ENCODE measurements at regions not wholly inside any gene's neighbourhood (a gene's known extent, or its start where the extent isn't known, plus 50 kb on each side); places are given as distances from the start of the nearest gene placed in this dataset.
"Not testable (repeated sequence)": the region's sequence is repeated elsewhere in the genome, so short reads cannot be mapped to it uniquely, and the experiment has no call there.

DNA sequence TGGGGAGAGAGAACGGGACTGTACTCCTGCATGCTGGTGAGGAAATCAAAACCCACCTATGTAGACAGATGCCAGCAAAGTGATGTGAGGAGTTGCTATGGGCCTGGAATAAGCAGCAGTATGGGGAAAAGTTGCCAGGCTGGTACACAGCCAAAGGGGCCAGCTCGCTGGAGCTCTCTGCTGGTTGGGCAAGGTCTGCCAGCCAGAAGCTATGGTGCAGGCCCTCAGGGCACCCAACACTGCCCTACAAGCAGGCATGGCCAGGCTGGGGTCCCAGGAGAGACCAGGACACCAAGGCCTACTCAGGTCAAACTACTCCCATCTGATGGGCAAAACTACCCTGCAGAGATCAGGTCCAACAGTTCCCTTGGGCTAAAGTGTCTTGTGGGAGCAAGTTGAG lies 916.6 kb downstream of the IPMK start:
- no peak overlapping the region for H3K4me3 Mint-ChIP-seq
- no peaks in the 10 kb centered on the region for H3K27me3 Mint-ChIP-seq (ENCODE audit: insufficient read depth)
- DNase-seq (ENCODE audit: low spot score), result no peak
- no peaks in the 10 kb centered on the region for H3K4me1 Mint-ChIP-seq (ENCODE audit: low read depth)
- H3K27ac Mint-ChIP-seq, result no peak overlapping the region
- peaks cover 3% of the 10 kb centered on the region for H3K9me3 Mint-ChIP-seq
- intact Hi-C loops (cut with micrococcal nuclease), result no loop called here
- no peaks in the 10 kb centered on the region for H3K36me3 Mint-ChIP-seq (ENCODE audit: low read depth)

GRCh38 chr10:57341294-57341693 lies 926.4 kb downstream of the IPMK start:
- H3K27ac Mint-ChIP-seq, result no peak overlapping the region
- intact Hi-C loops (cut with micrococcal nuclease), result no loop called here

GRCh38 chr10:57338823-57339558 lies 928.7 kb downstream of the IPMK start:
- Mint-ChIP-seq H3K9me3 (no peaks in the 10 kb centered on the region), H3K4me3 (no peak overlapping the region), H3K27me3 (ENCODE audit: insufficient read depth) (no peaks in the 10 kb centered on the region), H3K36me3 (ENCODE audit: low read depth) (no peaks in the 10 kb centered on the region), H3K4me1 (ENCODE audit: low read depth) (no peaks in the 10 kb centered on the region), H3K27ac (no peak overlapping the region)
- intact Hi-C loops (cut with micrococcal nuclease), result no loop called here
- no peak for DNase-seq (ENCODE audit: low spot score)

More at GRCh38 chr10:57341294-57341693, 926.4 kb downstream of the IPMK start:
- Mint-ChIP-seq H3K27me3 (ENCODE audit: insufficient read depth) (no peaks in the 10 kb centered on the region), H3K4me1 (ENCODE audit: low read depth) (no peaks in the 10 kb centered on the region), H3K36me3 (ENCODE audit: low read depth) (no peaks in the 10 kb centered on the region), H3K9me3 (peaks cover 5% of the 10 kb centered on the region), H3K4me3 (no peak overlapping the region)
- no peak for DNase-seq (ENCODE audit: low spot score)

DNA sequence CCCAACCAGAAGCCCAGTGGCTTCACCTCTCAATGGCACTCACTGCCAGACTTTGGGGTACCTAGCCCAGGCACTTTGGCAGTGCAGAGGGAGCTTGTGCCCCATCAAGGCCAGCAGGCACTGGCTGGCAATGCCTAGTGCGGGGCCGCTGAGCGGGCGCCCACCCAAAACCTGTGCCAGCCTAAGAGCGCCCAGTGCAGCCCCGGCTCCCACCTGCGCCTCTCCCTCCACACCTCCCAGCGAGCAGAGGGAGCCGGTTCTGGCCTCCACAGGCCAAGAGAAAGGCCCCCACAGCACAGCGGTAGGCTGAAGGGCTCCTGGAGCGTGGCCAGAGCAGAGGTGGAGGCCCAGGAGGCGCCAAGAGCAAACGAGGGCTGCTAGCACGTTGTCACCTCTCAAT lies 930.8 kb downstream of the IPMK start:
- intact Hi-C loops (cut with micrococcal nuclease), result no loop called here
- no peaks in the 10 kb centered on the region for H3K36me3 Mint-ChIP-seq (ENCODE audit: low read depth)
- no peak overlapping the region for H3K27ac Mint-ChIP-seq
- H3K9me3 Mint-ChIP-seq, result no peaks in the 10 kb centered on the region
- no peaks in the 10 kb centered on the region for H3K27me3 Mint-ChIP-seq (ENCODE audit: insufficient read depth)
- DNase-seq (ENCODE audit: low spot score), result no peak
- H3K4me1 Mint-ChIP-seq (ENCODE audit: low read depth), result no peaks in the 10 kb centered on the region
- no peak overlapping the region for H3K4me3 Mint-ChIP-seq

DNA sequence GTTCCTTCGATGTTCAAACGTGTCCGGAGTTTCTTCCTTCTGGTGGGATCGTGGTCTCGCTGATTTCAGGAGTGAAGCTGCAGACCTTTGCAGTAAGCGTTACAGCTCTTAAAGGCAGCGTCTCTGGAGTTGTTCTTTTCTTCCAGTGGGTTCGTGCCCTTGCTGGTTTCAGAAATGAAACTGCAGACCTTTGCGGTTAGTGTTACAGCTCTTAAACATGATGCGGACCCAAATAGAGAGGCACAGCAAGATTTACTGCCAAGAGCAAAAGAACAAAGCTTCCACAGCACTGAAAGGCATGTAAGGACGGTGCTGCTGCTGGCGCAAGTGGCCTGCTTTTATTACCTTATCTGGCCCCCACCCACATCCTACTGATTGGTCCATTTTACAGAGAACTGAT lies 931.4 kb downstream of the IPMK start:
- Mint-ChIP-seq H3K36me3 (ENCODE audit: low read depth) (no peaks in the 10 kb centered on the region), H3K27ac (no peak overlapping the region), H3K4me1 (ENCODE audit: low read depth) (no peaks in the 10 kb centered on the region), H3K4me3 (no peak overlapping the region), H3K27me3 (ENCODE audit: insufficient read depth) (no peaks in the 10 kb centered on the region), H3K9me3 (no peaks in the 10 kb centered on the region)
- DNase-seq (ENCODE audit: low spot score), result no peak
- intact Hi-C loops (cut with micrococcal nuclease), result no loop called here

- Mint-ChIP-seq H3K4me1 (ENCODE audit: low read depth) (no peaks in the 10 kb centered on the region), H3K27ac (no peak overlapping the region), H3K4me3 (no peak overlapping the region), H3K27me3 (ENCODE audit: insufficient read depth) (no peaks in the 10 kb centered on the region), H3K9me3 (no peaks in the 10 kb centered on the region), H3K36me3 (ENCODE audit: low read depth) (no peaks in the 10 kb centered on the region)
- no peak for DNase-seq (ENCODE audit: low spot score)
- intact Hi-C loops (cut with micrococcal nuclease), result no loop called here
Measured at GRCh38 chr10:57334523-57334922, 933.2 kb downstream of the IPMK start.

DNA sequence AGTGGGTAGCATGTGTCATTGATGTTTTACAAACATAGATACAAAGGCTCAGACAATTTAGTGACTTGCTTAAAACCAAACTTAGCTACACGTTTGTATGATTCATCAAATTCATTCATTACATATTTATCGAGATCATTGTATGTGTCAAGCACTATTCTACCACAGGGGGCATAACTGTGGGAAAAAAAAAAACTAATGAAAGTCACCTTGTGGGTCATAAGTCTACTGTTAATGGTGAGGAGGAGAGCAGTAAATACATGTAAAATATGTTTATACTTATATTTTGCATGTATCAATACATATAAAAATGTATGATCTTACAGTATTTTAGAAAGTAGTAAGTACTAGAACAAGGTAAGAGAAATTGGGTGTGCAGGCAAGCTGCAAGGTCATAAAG lies 933.8 kb downstream of the IPMK start:
- Mint-ChIP-seq H3K4me1 (ENCODE audit: low read depth) (no peaks in the 10 kb centered on the region), H3K9me3 (no peaks in the 10 kb centered on the region), H3K4me3 (no peak overlapping the region), H3K27me3 (ENCODE audit: insufficient read depth) (no peaks in the 10 kb centered on the region), H3K27ac (no peak overlapping the region), H3K36me3 (ENCODE audit: low read depth) (no peaks in the 10 kb centered on the region)
- intact Hi-C loops (cut with micrococcal nuclease), result no loop called here
- DNase-seq (ENCODE audit: low spot score), result no peak

- H3K4me1 Mint-ChIP-seq (ENCODE audit: low read depth); H3K4me3 Mint-ChIP-seq; intact Hi-C loops (cut with micrococcal nuclease); H3K9me3 Mint-ChIP-seq; H3K27me3 Mint-ChIP-seq (ENCODE audit: insufficient read depth); DNase-seq (ENCODE audit: low spot score); H3K27ac Mint-ChIP-seq; H3K36me3 Mint-ChIP-seq (ENCODE audit: low read depth): not testable (repeated sequence)
Measured at GRCh38 chr10:57321400-57321854, 946.3 kb downstream of the IPMK start.

- Mint-ChIP-seq H3K27ac (no peak overlapping the region), H3K4me1 (ENCODE audit: low read depth) (no peaks in the 10 kb centered on the region), H3K4me3 (no peak overlapping the region), H3K9me3 (no peaks in the 10 kb centered on the region), H3K36me3 (ENCODE audit: low read depth) (no peaks in the 10 kb centered on the region), H3K27me3 (ENCODE audit: insufficient read depth) (no peaks in the 10 kb centered on the region)
- no peak for DNase-seq (ENCODE audit: low spot score)
- intact Hi-C loops (cut with micrococcal nuclease), result no loop called here
Measured at GRCh38 chr10:57320416-57320815, 947.3 kb downstream of the IPMK start.

DNA sequence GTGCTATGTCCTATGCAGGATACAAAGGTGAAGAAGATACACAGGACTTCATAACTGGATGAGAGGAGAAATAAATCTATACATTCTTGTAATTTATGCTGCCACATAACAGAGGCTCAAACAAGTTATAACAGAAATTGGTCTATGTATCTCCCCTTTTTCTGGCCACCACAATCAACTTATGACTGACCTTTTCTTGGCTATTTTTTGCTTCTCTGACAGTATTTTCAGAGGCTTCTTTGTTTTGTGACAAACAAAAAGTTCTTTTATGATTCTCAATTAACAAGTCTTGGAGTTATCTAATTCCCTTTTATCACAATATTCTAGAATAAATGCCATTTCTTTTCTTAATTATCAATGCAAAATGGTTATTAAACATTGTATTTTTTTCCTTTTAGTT lies 953.0 kb upstream of the ZWINT start:
- intact Hi-C loops (cut with micrococcal nuclease), result no loop called here

DNA sequence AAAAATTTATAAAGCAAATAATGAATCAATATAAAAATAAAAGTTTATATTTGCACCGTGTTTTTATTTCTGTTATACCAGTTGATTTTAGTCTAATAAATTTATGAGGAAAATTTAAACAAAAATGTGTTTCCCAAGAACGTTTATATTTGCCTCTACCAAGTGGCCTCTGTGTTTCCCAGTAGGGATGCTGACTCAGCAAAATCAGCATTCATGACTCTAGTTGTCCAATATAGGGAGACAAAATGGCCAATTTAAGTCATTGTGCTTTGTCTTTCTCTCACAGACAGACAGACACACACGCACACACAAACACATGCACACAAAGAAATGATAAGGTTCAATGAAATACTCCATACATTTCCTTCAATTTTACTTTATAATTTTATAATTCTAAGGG lies 942.5 kb upstream of the ZWINT start:
- H3K4me1 Mint-ChIP-seq (ENCODE audit: low read depth), result no peaks in the 10 kb centered on the region
- H3K9me3 Mint-ChIP-seq, result no peaks in the 10 kb centered on the region
- DNase-seq (ENCODE audit: low spot score), result no peak
- no peaks in the 10 kb centered on the region for H3K36me3 Mint-ChIP-seq (ENCODE audit: low read depth)
- intact Hi-C loops (cut with micrococcal nuclease), result no loop called here
- H3K27ac Mint-ChIP-seq, result no peak overlapping the region
- no peaks in the 10 kb centered on the region for H3K27me3 Mint-ChIP-seq (ENCODE audit: insufficient read depth)
- no peak overlapping the region for H3K4me3 Mint-ChIP-seq

More for the DNA sequence above, 953.0 kb upstream of the ZWINT start:
- Mint-ChIP-seq H3K27ac (no peak overlapping the region), H3K9me3 (no peaks in the 10 kb centered on the region), H3K27me3 (ENCODE audit: insufficient read depth) (no peaks in the 10 kb centered on the region), H3K4me1 (ENCODE audit: low read depth) (no peaks in the 10 kb centered on the region), H3K4me3 (no peak overlapping the region), H3K36me3 (ENCODE audit: low read depth) (no peaks in the 10 kb centered on the region)
- DNase-seq (ENCODE audit: low spot score), result no peak

DNA sequence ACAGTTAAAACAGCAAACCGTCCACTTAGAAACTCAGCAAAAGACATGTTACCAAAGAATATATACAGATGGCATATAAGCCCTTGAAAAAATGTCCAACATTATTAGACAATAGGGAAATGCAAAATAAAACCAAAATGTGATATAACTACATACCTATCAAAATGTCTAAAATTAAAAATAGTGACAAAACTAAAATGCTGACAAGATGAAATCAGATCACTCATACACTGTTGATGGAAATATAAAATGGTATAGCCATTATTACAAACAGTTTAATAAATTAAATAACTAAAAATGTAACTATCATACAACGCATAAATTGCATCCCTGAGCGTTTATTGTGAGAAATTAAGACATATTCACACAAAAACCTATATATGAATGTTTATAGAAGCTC lies 939.7 kb upstream of the ZWINT start:
- Mint-ChIP-seq H3K36me3 (ENCODE audit: low read depth) (no peaks in the 10 kb centered on the region), H3K27ac (no peak overlapping the region)
- intact Hi-C loops (cut with micrococcal nuclease), result no loop called here

GRCh38 chr10:57294698-57295097 lies 933.6 kb upstream of the ZWINT start:
- Mint-ChIP-seq H3K9me3 (no peaks in the 10 kb centered on the region), H3K27me3 (ENCODE audit: insufficient read depth) (no peaks in the 10 kb centered on the region), H3K36me3 (ENCODE audit: low read depth) (no peaks in the 10 kb centered on the region), H3K4me3 (no peak overlapping the region), H3K27ac (no peak overlapping the region), H3K4me1 (ENCODE audit: low read depth) (no peaks in the 10 kb centered on the region)
- DNase-seq (ENCODE audit: low spot score), result no peak
- intact Hi-C loops (cut with micrococcal nuclease), result no loop called here

More for the DNA sequence above, 939.7 kb upstream of the ZWINT start:
- no peak for DNase-seq (ENCODE audit: low spot score)
- Mint-ChIP-seq H3K9me3 (no peaks in the 10 kb centered on the region), H3K4me1 (ENCODE audit: low read depth) (no peaks in the 10 kb centered on the region), H3K27me3 (ENCODE audit: insufficient read depth) (no peaks in the 10 kb centered on the region), H3K4me3 (no peak overlapping the region)

DNA sequence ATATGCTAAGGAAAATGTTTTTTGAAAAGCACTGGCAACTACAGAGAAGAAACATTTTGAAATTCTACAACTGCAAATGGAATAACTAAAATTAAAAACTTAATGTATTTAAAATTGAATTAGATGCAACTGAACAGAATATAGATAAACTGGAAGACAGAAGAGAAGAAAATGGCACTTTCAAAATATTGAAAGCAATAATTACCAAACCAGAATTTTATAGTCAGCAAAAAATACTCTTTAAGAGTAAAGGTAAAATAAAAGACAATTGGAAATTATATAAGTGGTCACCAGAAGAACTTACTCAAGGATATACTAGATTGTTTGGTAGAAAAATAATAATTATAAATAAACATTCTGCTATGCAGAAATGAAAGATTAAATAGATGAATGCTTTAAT lies 927.7 kb upstream of the ZWINT start:
- H3K4me1 Mint-ChIP-seq (ENCODE audit: low read depth), result no peaks in the 10 kb centered on the region
- H3K36me3 Mint-ChIP-seq (ENCODE audit: low read depth), result no peaks in the 10 kb centered on the region
- no peaks in the 10 kb centered on the region for H3K27me3 Mint-ChIP-seq (ENCODE audit: insufficient read depth)

More for the DNA sequence above, 927.7 kb upstream of the ZWINT start:
- Mint-ChIP-seq H3K4me3 (no peak overlapping the region), H3K27ac (no peak overlapping the region), H3K9me3 (no peaks in the 10 kb centered on the region)
- no peak for DNase-seq (ENCODE audit: low spot score)
- intact Hi-C loops (cut with micrococcal nuclease), result no loop called here
